HL-60 (cell line): ENCODE measurements at regions not wholly inside any gene's neighbourhood (a gene's known extent, or its start where the extent isn't known, plus 50 kb on each side); places are given as distances from the start of the nearest gene placed in this dataset.

ENCODE experiments used
- DNase-seq, 2 experiments: peaks; one replicate each; pipeline ENCODE4 v3.0.0-alpha.2; 2010 to 2020; ENCODE audit warnings: low read depth in 1 of 2, low spot score in 1 of 2
- H3K27ac ChIP-seq: fragments of 250-450 bp; sonication (Bioruptor Pico); replicated peaks from 2 replicates; pipeline ENCODE4 v1.5.1; 2020; ENCODE audit warnings: mild to moderate bottlenecking, moderate library complexity
- H3K27me3 ChIP-seq: fragments of 250-450 bp; sonication (Bioruptor Pico); 2 replicates; pipeline ENCODE4 v1.5.1; 2021; ENCODE audit warnings: mild to moderate bottlenecking, moderate library complexity; ENCODE audit not compliant: insufficient read depth, poor library complexity, severe bottlenecking
- H3K4me3 ChIP-seq: replicated peaks from 2 replicates; pipeline ENCODE4 v1.5.1; 2011; ENCODE audit warnings: mild to moderate bottlenecking, control low read depth, low read length; ENCODE audit not compliant: insufficient read depth
- GABPA ChIP-seq: IDR thresholded peaks from 2 replicates; pipeline ENCODE4 v1.6.1; 2012; ENCODE audit warnings: low read depth
- POLR2AphosphoS5 ChIP-seq: IDR thresholded peaks from 2 replicates; pipeline ENCODE4 v1.6.1; 2012; ENCODE audit warnings: low read depth
- REST ChIP-seq: IDR thresholded peaks from 2 replicates; pipeline ENCODE4 v1.6.1; 2012; ENCODE audit warnings: low read depth; ENCODE audit not compliant: insufficient replicate concordance
- SPI1 ChIP-seq: IDR thresholded peaks from 2 replicates; pipeline ENCODE4 v1.6.1; 2012; ENCODE audit warnings: low read depth, mild to moderate bottlenecking, borderline replicate concordance
- TF ChIP-seq, protein P1 (sequence below): IDR thresholded peaks from one replicate; pipeline ENCODE4 v1.5.1; 2011; ENCODE audit warnings: low read length, control low read depth, inconsistent platforms; ENCODE audit not compliant: insufficient read depth

DNA sequence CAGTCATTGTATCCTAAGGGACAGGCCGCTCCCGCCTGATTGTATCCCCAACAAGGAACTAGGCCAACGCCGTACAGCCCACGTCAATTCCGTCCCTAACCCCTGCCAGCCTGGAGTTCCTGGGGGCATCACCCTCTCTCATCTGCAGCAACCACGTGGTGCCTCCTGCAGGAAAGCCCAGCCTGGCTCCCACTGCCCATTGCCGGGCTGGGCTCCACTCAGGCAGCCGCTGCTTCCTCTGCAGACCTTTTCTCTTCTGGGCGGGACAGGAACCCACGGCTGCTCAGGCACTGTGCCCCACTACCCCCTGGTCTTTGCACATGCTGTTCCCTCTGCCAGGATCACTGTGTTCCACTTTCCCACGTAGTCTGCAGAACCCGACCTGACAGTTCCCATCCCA lies 212.2 kb downstream of the TFCP2L1 start:
- DNase-seq, result no peak
- no peak overlapping the region for H3K27ac ChIP-seq
- H3K27me3 ChIP-seq, result peaks cover 30% of the 10 kb centered on the region
- TF ChIP-seq POLR2AphosphoS5, result no peak
- TF ChIP-seq SPI1, result no peak
- TF ChIP-seq GABPA, result no peak
- H3K4me3 ChIP-seq, result no peak overlapping the region

GRCh38 chr2:121073320-121074210 lies 211.4 kb downstream of the TFCP2L1 start:
- H3K27me3 ChIP-seq, result peaks cover 30% of the 10 kb centered on the region
- DNase-seq, result no peak
- H3K27ac ChIP-seq, result no peak overlapping the region
- H3K4me3 ChIP-seq, result no peak overlapping the region
- TF ChIP-seq REST (no peak), GABPA (no peak)

DNA sequence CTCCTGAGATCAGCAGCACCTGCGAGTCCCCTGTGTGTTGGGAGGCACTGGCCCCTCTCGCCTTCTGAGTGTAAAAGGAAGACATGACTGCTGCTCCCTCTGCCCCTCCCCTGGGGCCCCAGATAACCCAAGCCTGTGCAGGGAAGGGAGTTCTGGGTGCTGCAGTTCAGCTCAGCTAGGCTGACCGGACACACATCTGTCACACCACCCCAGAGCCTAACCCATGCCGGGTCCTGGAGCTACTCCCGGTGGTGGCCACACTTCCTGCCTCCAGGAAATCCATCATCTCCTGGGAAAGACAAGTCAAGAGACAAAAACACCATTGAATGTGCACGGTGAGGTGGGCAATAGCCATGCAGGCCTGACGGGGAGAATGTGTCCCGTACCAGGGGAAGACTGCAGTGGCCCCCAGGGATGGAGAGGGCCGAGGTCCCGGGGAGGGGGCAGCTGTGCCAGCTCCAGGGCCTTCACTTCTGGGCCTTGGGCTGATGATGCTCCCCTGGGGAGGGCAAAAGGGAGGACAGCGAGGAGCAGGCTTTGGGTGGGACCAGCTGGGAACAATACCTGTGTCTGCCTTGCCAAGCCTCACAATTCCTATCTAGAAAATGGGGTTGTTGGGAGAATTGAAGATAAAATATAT lies 210.6 kb downstream of the TFCP2L1 start:
- Histone ChIP-seq H3K27ac (no peak overlapping the region), H3K27me3 (peaks cover 30% of the 10 kb centered on the region), H3K4me3 (no peak overlapping the region)
- DNase-seq, result no peak
- no peak for TF ChIP-seq GABPA
- TF ChIP-seq, protein P1, sequence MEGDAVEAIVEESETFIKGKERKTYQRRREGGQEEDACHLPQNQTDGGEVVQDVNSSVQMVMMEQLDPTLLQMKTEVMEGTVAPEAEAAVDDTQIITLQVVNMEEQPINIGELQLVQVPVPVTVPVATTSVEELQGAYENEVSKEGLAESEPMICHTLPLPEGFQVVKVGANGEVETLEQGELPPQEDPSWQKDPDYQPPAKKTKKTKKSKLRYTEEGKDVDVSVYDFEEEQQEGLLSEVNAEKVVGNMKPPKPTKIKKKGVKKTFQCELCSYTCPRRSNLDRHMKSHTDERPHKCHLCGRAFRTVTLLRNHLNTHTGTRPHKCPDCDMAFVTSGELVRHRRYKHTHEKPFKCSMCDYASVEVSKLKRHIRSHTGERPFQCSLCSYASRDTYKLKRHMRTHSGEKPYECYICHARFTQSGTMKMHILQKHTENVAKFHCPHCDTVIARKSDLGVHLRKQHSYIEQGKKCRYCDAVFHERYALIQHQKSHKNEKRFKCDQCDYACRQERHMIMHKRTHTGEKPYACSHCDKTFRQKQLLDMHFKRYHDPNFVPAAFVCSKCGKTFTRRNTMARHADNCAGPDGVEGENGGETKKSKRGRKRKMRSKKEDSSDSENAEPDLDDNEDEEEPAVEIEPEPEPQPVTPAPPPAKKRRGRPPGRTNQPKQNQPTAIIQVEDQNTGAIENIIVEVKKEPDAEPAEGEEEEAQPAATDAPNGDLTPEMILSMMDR, result no peak
- no peak for TF ChIP-seq SPI1

DNA sequence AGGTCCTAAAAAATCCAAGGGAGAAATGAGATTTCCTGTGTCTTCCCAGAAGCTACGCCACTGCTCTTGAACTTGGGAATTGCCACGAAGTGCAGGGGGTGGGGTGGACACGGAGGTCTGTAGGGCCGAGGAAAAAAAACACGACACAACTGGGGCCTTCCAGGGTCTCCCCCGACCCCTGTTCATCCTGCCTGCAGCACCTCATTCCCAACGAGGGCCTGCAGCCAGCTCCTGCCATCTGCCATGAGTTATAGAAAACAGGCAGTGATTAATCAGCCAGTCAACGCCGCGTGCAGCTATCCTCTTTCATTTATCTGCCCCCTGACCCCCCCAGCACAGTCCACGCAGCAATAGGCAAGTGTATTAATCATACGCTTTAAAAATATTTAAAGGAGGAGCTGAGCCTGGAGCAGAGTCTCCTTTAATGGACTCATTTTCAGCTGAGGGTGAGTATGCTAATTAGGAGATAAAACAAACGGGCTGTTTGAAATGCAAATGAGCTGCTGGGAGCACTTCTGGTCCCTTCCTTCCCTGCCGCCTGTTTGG lies 209.9 kb downstream of the TFCP2L1 start:
- H3K27me3 ChIP-seq, result peaks cover 30% of the 10 kb centered on the region
- peak in 1 of 2 experiments; percentile 6 for DNase-seq
- peak; percentile 32; the same call in 1 of the 2 replicates for TF ChIP-seq POLR2AphosphoS5
- TF ChIP-seq SPI1, result no peak
- no peak for TF ChIP-seq REST
- TF ChIP-seq GABPA, result no peak
- TF ChIP-seq, protein P1, result no peak
- no peak overlapping the region for H3K27ac ChIP-seq
- H3K4me3 ChIP-seq, result no peak overlapping the region
